Keratinocyte (primary cell): ENCODE measurements at regions not wholly inside any gene's neighbourhood (a gene's known extent, or its start where the extent isn't known, plus 50 kb on each side); places are given as distances from the start of the nearest gene placed in this dataset.

Source experiments
- DNase-seq: peaks from one replicate; pipeline ENCODE4 v3.0.0-alpha.2; 2011; ENCODE audit warnings: low read depth, missing footprints, low spot score
- FAIRE-seq: peaks from 2 replicates; lab custom pipeline; 2011; peaks lifted over from hg19 to GRCh38; lab: Jason Lieb, UNC
- H2AFZ ChIP-seq: 2 replicates; pipeline ENCODE4 v1.6.0; 2012; ENCODE audit warnings: low read length, control low read depth, inconsistent platforms; ENCODE audit not compliant: control insufficient read depth
- H3K27ac ChIP-seq: 2 replicates; pipeline ENCODE4 v1.5.1; 2011; ENCODE audit warnings: low read length; ENCODE audit not compliant: control insufficient read depth, insufficient read depth
- H3K27me3 ChIP-seq: 3 replicates; pipeline ENCODE4 v1.6.0; 2011; ENCODE audit warnings: low read length; ENCODE audit not compliant: control insufficient read depth, insufficient read depth; ENCODE audit errors: extremely low read depth
- H3K36me3 ChIP-seq, 2 experiments: 2 replicates in 1 of 2; 3 replicates in 1 of 2; pipeline ENCODE4 v1.5.1; 2011; ENCODE audit warnings: low read length in 2 of 2, mild to moderate bottlenecking in 1 of 2; ENCODE audit not compliant: control insufficient read depth in 2 of 2, insufficient read depth in 2 of 2; ENCODE audit errors: extremely low read depth in 1 of 2
- H3K4me1 ChIP-seq: 3 replicates; pipeline ENCODE4 v1.5.1; 2011; ENCODE audit warnings: low read length; ENCODE audit not compliant: control insufficient read depth, insufficient read depth; ENCODE audit errors: extremely low read depth
- H3K4me2 ChIP-seq: 3 replicates; pipeline ENCODE4 v1.6.0; 2011; ENCODE audit warnings: low read depth, low read length; ENCODE audit not compliant: control insufficient read depth, insufficient read depth; ENCODE audit errors: extremely low read depth
- H3K4me3 ChIP-seq, 3 experiments: fragments of 200-600 bp in 1 of 3; sonication (generic) in 1 of 3; 2 replicates in 2 of 3; 3 replicates in 1 of 3; pipeline ENCODE4 v1.5.1; 2011 to 2016; ENCODE audit warnings: low read length in 3 of 3, mild to moderate bottlenecking in 3 of 3, control low read depth in 2 of 3, inconsistent platforms in 1 of 3, low read depth in 1 of 3, mixed read lengths in 1 of 3, mixed run types in 1 of 3, moderate library complexity in 1 of 3; ENCODE audit not compliant: control insufficient read depth in 2 of 3, insufficient read depth in 2 of 3; ENCODE audit errors: extremely low read depth in 1 of 3
- H3K79me2 ChIP-seq: 2 replicates; pipeline ENCODE4 v1.6.0; 2012; ENCODE audit warnings: low read length; ENCODE audit not compliant: control insufficient read depth, insufficient read depth
- H3K9ac ChIP-seq: 3 replicates; pipeline ENCODE4 v1.6.0; 2011; ENCODE audit warnings: low read length; ENCODE audit not compliant: control insufficient read depth, insufficient read depth; ENCODE audit errors: extremely low read depth
- H3K9me1 ChIP-seq: 3 replicates; pipeline ENCODE4 v1.6.0; 2011; ENCODE audit warnings: low read length; ENCODE audit not compliant: control insufficient read depth, insufficient read depth; ENCODE audit errors: extremely low read depth
- H3K9me3 ChIP-seq: 2 replicates; pipeline ENCODE4 v1.5.1; 2012; ENCODE audit warnings: low read depth, low read length; ENCODE audit not compliant: control insufficient read depth
- H4K20me1 ChIP-seq: 3 replicates; pipeline ENCODE4 v1.6.0; 2011; ENCODE audit warnings: low read length; ENCODE audit not compliant: control insufficient read depth, insufficient read depth; ENCODE audit errors: extremely low read depth
- CTCF ChIP-seq, 3 experiments: IDR thresholded peaks in 1 of 3; conservative IDR thresholded peaks in 1 of 3; optimal IDR thresholded peaks in 1 of 3; 2 replicates in 2 of 3; 3 replicates in 1 of 3; pipeline versions ENCODE3 to v1.5.1; 2011; ENCODE audit warnings: low read length in 3 of 3, mild to moderate bottlenecking in 3 of 3, moderate library complexity in 2 of 3, control low read depth in 1 of 3, inconsistent platforms in 1 of 3; ENCODE audit not compliant: insufficient read depth in 2 of 3; ENCODE audit errors: extremely low read depth in 1 of 3
- EZH2 ChIP-seq: IDR thresholded peaks from one replicate; pipeline ENCODE4 v1.6.1; 2012; ENCODE audit warnings: inconsistent platforms, mild to moderate bottlenecking, low read length, moderate library complexity
- dilution Hi-C: fragments of 300-500 bp; cut with MboI; formaldehyde crosslinking; loops from one replicate; pipeline ENCODE4 v1.7.0; 2020; ENCODE audit warnings: low sequenced_read_pairs; ENCODE audit not compliant: extremely low pct_ligation_motif_present

DNA sequence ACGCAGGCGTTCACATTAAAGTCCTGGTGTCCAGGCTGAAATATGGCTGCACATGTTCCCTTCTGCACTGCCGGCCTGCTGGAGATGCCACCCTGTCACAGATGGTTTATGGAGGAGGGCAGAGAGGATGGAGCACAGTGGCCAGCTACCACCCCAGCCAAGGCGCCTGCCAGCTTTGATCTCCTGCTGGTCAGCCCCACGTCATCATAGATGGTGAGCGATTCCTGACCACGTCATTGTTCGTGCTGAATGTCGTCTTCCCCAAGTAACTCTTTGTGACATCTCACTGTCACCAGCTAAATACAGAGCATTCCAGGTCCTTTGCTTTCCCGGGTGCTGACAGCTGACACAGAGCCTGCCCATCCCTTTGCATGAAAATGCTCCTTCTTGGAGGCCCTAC lies 248.3 kb downstream of the TTC32 start:
- H3K27ac ChIP-seq: no peak overlapping the region
- no peaks in the 10 kb centered on the region for H4K20me1 ChIP-seq
- H3K9me1 ChIP-seq: no peaks in the 10 kb centered on the region
- no peak overlapping the region for H3K4me3 ChIP-seq
- H3K4me2 ChIP-seq: no peak overlapping the region
- TF ChIP-seq EZH2 (no peak), CTCF (optimal IDR thresholded peaks at IDR 0.05 in 1 of 3, IDR thresholded peaks at IDR 0.05 in 1 of 3, conservative IDR thresholded peaks at IDR 0.05 in 1 of 3; ENCODE audit: extremely low read depth in 1 of 3, insufficient read depth in 2 of 3, low read length in 3 of 3) (no peak)
- no peaks in the 10 kb centered on the region for H3K79me2 ChIP-seq
- no peaks in the 10 kb centered on the region for H3K9me3 ChIP-seq
- no peak overlapping the region for H3K9ac ChIP-seq
- FAIRE-seq: no peak
- no peak overlapping the region for H2AFZ ChIP-seq
- H3K36me3 ChIP-seq: no peaks in the 10 kb centered on the region
- dilution Hi-C loops: no loop called here
- DNase-seq: no peak
- no peaks in the 10 kb centered on the region for H3K27me3 ChIP-seq
- H3K4me1 ChIP-seq: peaks cover 30% of the 10 kb centered on the region

DNA sequence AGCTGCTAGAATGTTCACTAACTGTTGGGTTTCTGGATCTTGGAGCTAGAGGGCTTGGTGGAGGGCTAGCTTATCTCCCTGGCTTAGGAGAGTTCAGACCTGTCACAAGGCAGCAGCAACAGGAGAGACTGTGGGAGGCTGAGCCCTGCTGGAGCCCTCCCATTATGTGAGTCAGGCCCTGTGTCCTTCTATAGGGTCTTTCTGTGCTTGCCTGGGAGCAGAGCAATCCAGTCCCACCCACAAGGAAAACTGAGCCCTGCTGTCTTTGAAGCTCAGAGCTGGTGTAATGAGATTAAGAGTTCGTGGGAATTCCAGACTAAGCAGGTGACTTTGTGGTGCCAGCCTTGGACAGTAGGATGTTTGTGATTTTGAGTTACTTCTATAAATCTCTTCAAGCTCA lies 249.0 kb downstream of the TTC32 start:
- no peaks in the 10 kb centered on the region for H4K20me1 ChIP-seq
- no peak overlapping the region for H3K9ac ChIP-seq
- peaks cover 33% of the 10 kb centered on the region for H3K4me1 ChIP-seq
- TF ChIP-seq EZH2: no peak
- no peak for TF ChIP-seq CTCF (optimal IDR thresholded peaks at IDR 0.05 in 1 of 3, IDR thresholded peaks at IDR 0.05 in 1 of 3, conservative IDR thresholded peaks at IDR 0.05 in 1 of 3; ENCODE audit: extremely low read depth in 1 of 3, insufficient read depth in 2 of 3, low read length in 3 of 3)
- FAIRE-seq (no peak), DNase-seq (no peak)
- no peaks in the 10 kb centered on the region for H3K9me3 ChIP-seq
- no peak overlapping the region for H3K27ac ChIP-seq
- H3K36me3 ChIP-seq: no peaks in the 10 kb centered on the region
- no peaks in the 10 kb centered on the region for H3K27me3 ChIP-seq
- H3K79me2 ChIP-seq: no peaks in the 10 kb centered on the region
- no peaks in the 10 kb centered on the region for H3K9me1 ChIP-seq
- H2AFZ ChIP-seq: no peak overlapping the region
- H3K4me3 ChIP-seq: no peak overlapping the region
- no peak overlapping the region for H3K4me2 ChIP-seq
- dilution Hi-C loops: no loop called here
